Endodermal cell (in vitro differentiated cells): ENCODE measurements at regions not wholly inside any gene's neighbourhood (a gene's known extent, or its start where the extent isn't known, plus 50 kb on each side); places are given as distances from the start of the nearest gene placed in this dataset.

Experiments used
- DNase-seq: peaks from one replicate; pipeline ENCODE4 v3.0.0-alpha.2; 2017
- H3K27ac ChIP-seq: 2 replicates; pipeline ENCODE4 v1.5.1; 2013; ENCODE audit warnings: mild to moderate bottlenecking, low read depth, low read length, moderate library complexity
- H3K27me3 ChIP-seq: 2 replicates; pipeline ENCODE4 v1.6.1; 2013; ENCODE audit warnings: mild to moderate bottlenecking, low read length, moderate library complexity; ENCODE audit not compliant: insufficient read depth, control insufficient read depth, poor library complexity, severe bottlenecking
- H3K36me3 ChIP-seq: 2 replicates; pipeline ENCODE4 v1.7.0; 2013; ENCODE audit warnings: mild to moderate bottlenecking, low read length, moderate library complexity; ENCODE audit not compliant: control insufficient read depth, insufficient read depth
- H3K4me1 ChIP-seq: one replicate; pipeline ENCODE4 v1.7.0; 2013; ENCODE audit warnings: low read length; ENCODE audit not compliant: control insufficient read depth, insufficient read depth
- H3K4me3 ChIP-seq: 2 replicates; pipeline ENCODE4 v1.5.1; 2013; ENCODE audit warnings: mild to moderate bottlenecking, low read length, moderate library complexity
- H3K9ac ChIP-seq: 2 replicates; pipeline ENCODE4 v1.6.1; 2013; ENCODE audit warnings: mild to moderate bottlenecking, low read length, moderate library complexity; ENCODE audit not compliant: poor library complexity, severe bottlenecking; ENCODE audit errors: extremely low read depth
- H3K9me3 ChIP-seq: 2 replicates; pipeline ENCODE4 v1.6.1; 2013; ENCODE audit warnings: mild to moderate bottlenecking, low read length, moderate library complexity; ENCODE audit not compliant: control insufficient read depth
- H3K27ac Mint-ChIP-seq: 2 replicates; pipeline ENCODE4 v1.8.0; 2020; ENCODE audit warnings: mixed read lengths
- H3K27me3 Mint-ChIP-seq: 2 replicates; pipeline ENCODE4 v1.8.0; 2021; ENCODE audit warnings: mild to moderate bottlenecking, mixed read lengths; ENCODE audit not compliant: insufficient read depth
- H3K36me3 Mint-ChIP-seq: 2 replicates; pipeline ENCODE4 v1.8.0; 2020; ENCODE audit warnings: low read depth, mixed read lengths
- H3K4me1 Mint-ChIP-seq: 2 replicates; pipeline ENCODE4 v1.8.0; 2020; ENCODE audit warnings: mixed read lengths
- H3K4me3 Mint-ChIP-seq: 2 replicates; pipeline ENCODE4 v1.8.0; 2020; ENCODE audit warnings: mild to moderate bottlenecking, moderate library complexity, mixed read lengths
- H3K9me3 Mint-ChIP-seq: 2 replicates; pipeline ENCODE4 v1.8.0; 2020; ENCODE audit warnings: mild to moderate bottlenecking, mixed read lengths
- WGBS, 2 experiments: methylation state at CpG; one replicate each; pipeline versions ENCODE4 v1.1.5 to v1.1.7; 2013; ENCODE audit warnings: missing lambda C conversion rate in 2 of 2, mixed read lengths in 1 of 2; ENCODE audit not compliant: insufficient coverage in 1 of 2, insufficient read length in 1 of 2; 5-methylcytosine and 5-hydroxymethylcytosine counted together
- TF ChIP-seq, protein P1 (sequence below): fragments of 200-600 bp; sonication (generic); conservative IDR thresholded peaks from 2 replicates; pipeline ENCODE4 v1.5.0; 2021; ENCODE audit warnings: antibody characterized with exemption, mild to moderate bottlenecking

DNA sequence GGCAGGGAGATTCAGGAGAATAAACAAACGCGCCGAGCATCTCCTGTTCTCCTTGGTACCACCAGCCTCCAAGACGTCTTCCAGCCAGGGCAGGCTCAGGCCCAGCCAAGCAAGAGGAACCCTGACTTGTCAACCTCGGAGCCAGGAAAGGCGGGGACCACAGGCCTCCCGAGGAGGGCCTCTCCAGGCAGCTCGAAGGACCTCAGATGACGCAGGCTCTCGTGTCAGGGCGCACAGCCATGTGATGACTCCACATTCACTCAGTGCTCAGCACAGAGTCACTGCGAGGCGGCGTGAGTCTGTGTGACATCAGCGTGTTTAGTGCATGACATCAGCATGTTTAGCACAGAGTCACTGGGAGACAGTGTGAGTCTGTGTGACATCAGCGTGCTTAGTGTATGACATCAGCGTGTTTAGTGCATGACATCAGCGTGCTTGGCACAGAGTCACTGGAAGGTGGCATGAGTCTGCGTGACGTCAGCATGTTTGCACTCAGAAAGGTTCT lies 241.4 kb downstream of the BRD1 start:
- Histone ChIP-seq H3K4me3 (no peak overlapping the region), H3K9ac (no peak overlapping the region), H3K36me3 (no peaks in the 10 kb centered on the region), H3K27ac (no peak overlapping the region), H3K4me1 (peaks cover 3% of the 10 kb centered on the region), H3K9me3 (no peaks in the 10 kb centered on the region), H3K27me3 (no peaks in the 10 kb centered on the region)
- no peak overlapping the region for H3K27ac Mint-ChIP-seq
- no peak overlapping the region for H3K4me3 Mint-ChIP-seq
- H3K36me3 Mint-ChIP-seq: no peaks in the 10 kb centered on the region
- TF ChIP-seq, protein P1, sequence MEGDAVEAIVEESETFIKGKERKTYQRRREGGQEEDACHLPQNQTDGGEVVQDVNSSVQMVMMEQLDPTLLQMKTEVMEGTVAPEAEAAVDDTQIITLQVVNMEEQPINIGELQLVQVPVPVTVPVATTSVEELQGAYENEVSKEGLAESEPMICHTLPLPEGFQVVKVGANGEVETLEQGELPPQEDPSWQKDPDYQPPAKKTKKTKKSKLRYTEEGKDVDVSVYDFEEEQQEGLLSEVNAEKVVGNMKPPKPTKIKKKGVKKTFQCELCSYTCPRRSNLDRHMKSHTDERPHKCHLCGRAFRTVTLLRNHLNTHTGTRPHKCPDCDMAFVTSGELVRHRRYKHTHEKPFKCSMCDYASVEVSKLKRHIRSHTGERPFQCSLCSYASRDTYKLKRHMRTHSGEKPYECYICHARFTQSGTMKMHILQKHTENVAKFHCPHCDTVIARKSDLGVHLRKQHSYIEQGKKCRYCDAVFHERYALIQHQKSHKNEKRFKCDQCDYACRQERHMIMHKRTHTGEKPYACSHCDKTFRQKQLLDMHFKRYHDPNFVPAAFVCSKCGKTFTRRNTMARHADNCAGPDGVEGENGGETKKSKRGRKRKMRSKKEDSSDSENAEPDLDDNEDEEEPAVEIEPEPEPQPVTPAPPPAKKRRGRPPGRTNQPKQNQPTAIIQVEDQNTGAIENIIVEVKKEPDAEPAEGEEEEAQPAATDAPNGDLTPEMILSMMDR: no peak
- 93 to 95% methylated on average over 20 of the region's 20 CpGs for WGBS, 2 experiments
- no peaks in the 10 kb centered on the region for H3K4me1 Mint-ChIP-seq
- no peak for DNase-seq
- no peaks in the 10 kb centered on the region for H3K27me3 Mint-ChIP-seq
- peaks cover 4% of the 10 kb centered on the region for H3K9me3 Mint-ChIP-seq

DNA sequence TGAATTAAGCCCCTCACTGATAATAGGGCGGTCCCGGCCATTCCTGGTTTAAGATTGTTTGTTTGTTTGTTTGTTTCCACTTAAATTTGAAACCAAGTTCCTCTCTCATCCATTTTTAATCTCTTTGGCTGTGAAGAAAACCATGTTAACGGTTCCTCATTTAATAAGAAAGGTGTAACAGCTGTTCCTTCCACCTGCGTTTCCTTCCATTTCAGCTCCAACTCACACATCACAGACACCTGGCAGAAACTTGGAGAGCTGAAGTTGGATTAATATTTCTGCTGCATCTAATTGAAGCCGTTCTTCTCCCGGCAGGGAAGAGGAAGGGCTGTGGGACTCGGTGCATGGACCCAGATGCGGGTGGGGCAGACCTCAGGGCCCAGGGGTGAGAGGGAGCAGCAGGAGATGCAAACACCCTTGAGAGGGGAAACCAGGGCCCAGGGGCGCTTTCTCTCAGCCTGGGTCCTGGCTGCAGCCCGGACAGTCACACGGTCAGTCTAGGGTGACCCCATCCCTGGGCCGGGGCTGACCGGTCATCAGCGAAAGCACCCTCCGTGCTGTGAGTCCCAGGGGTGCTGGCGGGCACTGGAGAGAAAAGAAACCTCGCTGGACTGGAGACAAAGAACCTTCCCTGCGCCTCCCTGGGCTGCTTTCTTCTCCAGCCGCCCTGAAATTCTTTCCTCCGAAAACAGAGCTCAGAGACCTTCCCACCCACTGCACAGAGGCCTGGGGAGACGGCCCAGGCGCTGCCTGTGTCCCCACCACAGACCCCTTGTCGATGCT lies 242.0 kb downstream of the BRD1 start:
- Histone ChIP-seq H3K27ac (no peak overlapping the region), H3K36me3 (no peaks in the 10 kb centered on the region), H3K9me3 (peaks cover 3% of the 10 kb centered on the region), H3K4me3 (no peak overlapping the region), H3K27me3 (no peaks in the 10 kb centered on the region), H3K4me1 (no peaks in the 10 kb centered on the region), H3K9ac (no peak overlapping the region)
- no peak overlapping the region for H3K27ac Mint-ChIP-seq
- no peaks in the 10 kb centered on the region for H3K27me3 Mint-ChIP-seq
- H3K4me3 Mint-ChIP-seq: no peak overlapping the region
- no peaks in the 10 kb centered on the region for H3K4me1 Mint-ChIP-seq
- H3K36me3 Mint-ChIP-seq: no peaks in the 10 kb centered on the region
- no peaks in the 10 kb centered on the region for H3K9me3 Mint-ChIP-seq
- WGBS, 2 experiments: 92 to 93% methylated on average over 10 to 23 of the region's 23 CpGs
- TF ChIP-seq, protein P1: no peak
- DNase-seq: no peak

DNA sequence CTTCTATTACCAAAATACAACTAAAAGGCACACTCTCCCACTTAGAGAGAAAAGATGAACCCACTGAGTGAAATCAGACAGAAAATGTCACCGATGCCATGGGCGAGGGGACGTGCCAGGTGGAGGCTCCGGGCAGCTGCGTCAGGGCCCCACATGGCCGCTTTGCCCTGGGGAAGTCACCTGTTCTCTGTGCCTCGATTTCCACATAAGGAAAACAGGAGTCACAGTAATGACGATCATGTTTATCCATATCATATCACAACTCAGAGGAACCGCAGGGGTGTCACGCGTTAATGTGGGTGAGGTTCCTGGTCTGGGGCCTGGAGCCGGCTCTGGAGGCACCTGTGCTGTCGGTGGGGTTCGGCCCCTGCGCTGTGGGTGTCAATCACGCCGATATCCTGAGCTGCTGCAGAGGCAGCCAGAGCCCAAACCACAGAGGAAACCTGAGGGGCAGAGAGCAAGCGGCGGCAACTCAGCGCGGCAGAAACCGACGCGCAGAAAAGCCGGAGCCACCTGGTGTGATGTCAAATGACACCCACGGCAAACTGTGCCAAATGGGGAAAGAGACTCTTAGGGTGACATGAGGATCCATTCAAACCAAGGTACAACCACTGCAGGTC lies 243.7 kb downstream of the BRD1 start:
- Histone ChIP-seq H3K36me3 (no peaks in the 10 kb centered on the region), H3K27ac (no peak overlapping the region), H3K4me3 (no peak overlapping the region), H3K4me1 (no peaks in the 10 kb centered on the region), H3K9ac (no peak overlapping the region), H3K9me3 (peaks cover 11% of the 10 kb centered on the region), H3K27me3 (no peaks in the 10 kb centered on the region)
- Mint-ChIP-seq H3K4me1 (no peaks in the 10 kb centered on the region), H3K27ac (no peak overlapping the region), H3K27me3 (no peaks in the 10 kb centered on the region), H3K4me3 (no peak overlapping the region), H3K36me3 (no peaks in the 10 kb centered on the region), H3K9me3 (no peaks in the 10 kb centered on the region)
- DNase-seq: peak; percentile 12
- TF ChIP-seq, protein P1: no peak
- 93 to 94% methylated on average over 18 to 26 of the region's 26 CpGs for WGBS, 2 experiments
